ENCODE measurements at regions not wholly inside any gene's neighbourhood (a gene's known extent, or its start where the extent isn't known, plus 50 kb on each side); places are given as distances from the start of the nearest gene placed in this dataset.

- peak; percentile 35; the same call in 1 of the 2 replicates for TF ChIP-seq RAD21 (IDR thresholded peaks at IDR 0.05; ENCODE audit: low read depth)
- no peak for TF ChIP-seq TAF1 (IDR thresholded peaks at IDR 0.05; ENCODE audit: low read depth)
- no peak for TF ChIP-seq EP300 (IDR thresholded peaks at IDR 0.05; ENCODE audit: borderline replicate concordance)
- TF ChIP-seq TEAD4 (IDR thresholded peaks at IDR 0.05): no peak
- TF ChIP-seq YY1 (IDR thresholded peaks at IDR 0.05; ENCODE audit: low read depth): no peak
- TF ChIP-seq FOXM1 (IDR thresholded peaks at IDR 0.05; ENCODE audit: borderline replicate concordance, low read depth): no peak
- TF ChIP-seq MAX (IDR thresholded peaks at IDR 0.05): no peak
Measured at GRCh38 chr14:45810152-45810872, 557.3 kb upstream of the MIS18BP1 start.
